ENCODE measurements at regions not wholly inside any gene's neighbourhood (a gene's known extent, or its start where the extent isn't known, plus 50 kb on each side); places are given as distances from the start of the nearest gene placed in this dataset.

DNA sequence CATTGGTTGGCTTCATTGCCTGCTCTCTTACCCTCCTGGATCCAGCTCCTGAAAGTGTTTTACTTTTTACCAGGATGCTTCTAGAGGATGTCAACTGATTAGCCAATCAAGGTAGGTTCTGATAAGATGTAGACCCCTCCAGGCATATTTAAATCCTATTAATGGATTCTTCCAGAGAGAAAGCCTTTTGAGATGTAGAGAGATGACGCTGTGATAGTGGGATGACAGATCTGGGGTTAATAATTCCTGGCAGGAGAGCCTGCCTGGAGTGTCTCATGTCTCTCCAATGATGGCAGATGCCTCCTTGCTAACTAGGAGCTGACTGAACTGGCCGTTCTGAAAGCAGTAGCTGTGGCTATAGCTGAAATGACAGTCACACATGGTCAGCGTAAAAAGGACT, 116.9 kb upstream of the DTNBP1 start:
- Histone ChIP-seq H3K4me1 (ENCODE audit: control insufficient read depth, insufficient read depth, low read length) (no peaks in the 10 kb centered on the region), H3K27ac (ENCODE audit: extremely low read depth, low read depth, low read length) (no peak overlapping the region), H3K4me3 (ENCODE audit: low read depth, low read length) (no peak overlapping the region), H3K9me3 (ENCODE audit: control insufficient read depth, insufficient read depth, low read depth, low read length) (no peaks in the 10 kb centered on the region), H3K36me3 (ENCODE audit: control insufficient read depth in 2 of 2, insufficient read depth in 1 of 2, low read length in 2 of 2) (no peaks in the 10 kb centered on the region)
- CTCF ChIA-PET, result interaction anchor here (0.6 to 1.3 kb wide), 6 partner anchors 9 to 403 kb away, joined by 3 to 4 read pairs (median 3); no protein-coding TSS in a partner anchor
- TF ChIP-seq WT1 (tag by site-specific recombination; IDR thresholded peaks at IDR 0.05) (no peak), GLI2 (tag by site-specific recombination; IDR thresholded peaks at IDR 0.05; ENCODE audit: borderline replicate concordance, low read depth) (no peak), ZNF223 (tag by site-specific recombination; IDR thresholded peaks at IDR 0.05) (no peak), ZNF248 (tag by site-specific recombination; IDR thresholded peaks at IDR 0.05) (no peak), ZNF23 (tag by site-specific recombination; IDR thresholded peaks at IDR 0.05; ENCODE audit: borderline replicate concordance) (no peak), ZNF513 (tag by site-specific recombination; IDR thresholded peaks at IDR 0.05) (no peak), ZSCAN4 (tag by site-specific recombination; IDR thresholded peaks at IDR 0.05) (no peak), ZNF610 (tag by site-specific recombination; IDR thresholded peaks at IDR 0.05; ENCODE audit: borderline replicate concordance) (no peak), GFI1B (tag by site-specific recombination; IDR thresholded peaks at IDR 0.05) (no peak), KLF10 (tag by site-specific recombination; IDR thresholded peaks at IDR 0.05) (no peak), ZNF26 (tag by site-specific recombination; IDR thresholded peaks at IDR 0.05) (no peak), ZNF791 (tag by site-specific recombination; IDR thresholded peaks at IDR 0.05) (no peak), EGR2 (tag by site-specific recombination; IDR thresholded peaks at IDR 0.05; ENCODE audit: low read depth) (no peak), ZSCAN23 (tag by site-specific recombination; IDR thresholded peaks at IDR 0.05) (no peak)
- TF ChIP-seq, protein P1, sequence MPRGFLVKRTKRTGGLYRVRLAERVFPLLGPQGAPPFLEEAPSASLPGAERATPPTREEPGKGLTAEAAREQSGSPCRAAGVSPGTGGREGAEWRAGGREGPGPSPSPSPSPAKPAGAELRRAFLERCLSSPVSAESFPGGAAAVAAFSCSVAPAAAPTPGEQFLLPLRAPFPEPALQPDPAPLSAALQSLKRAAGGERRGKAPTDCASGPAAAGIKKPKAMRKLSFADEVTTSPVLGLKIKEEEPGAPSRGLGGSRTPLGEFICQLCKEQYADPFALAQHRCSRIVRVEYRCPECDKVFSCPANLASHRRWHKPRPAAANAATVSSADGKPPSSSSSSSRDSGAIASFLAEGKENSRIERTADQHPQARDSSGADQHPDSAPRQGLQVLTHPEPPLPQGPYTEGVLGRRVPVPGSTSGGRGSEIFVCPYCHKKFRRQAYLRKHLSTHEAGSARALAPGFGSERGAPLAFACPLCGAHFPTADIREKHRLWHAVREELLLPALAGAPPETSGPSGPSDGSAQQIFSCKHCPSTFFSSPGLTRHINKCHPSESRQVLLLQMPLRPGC (tag by site-specific recombination; IDR thresholded peaks at IDR 0.05), result no peak
- POLR2A ChIA-PET, result no interaction called here

DNA sequence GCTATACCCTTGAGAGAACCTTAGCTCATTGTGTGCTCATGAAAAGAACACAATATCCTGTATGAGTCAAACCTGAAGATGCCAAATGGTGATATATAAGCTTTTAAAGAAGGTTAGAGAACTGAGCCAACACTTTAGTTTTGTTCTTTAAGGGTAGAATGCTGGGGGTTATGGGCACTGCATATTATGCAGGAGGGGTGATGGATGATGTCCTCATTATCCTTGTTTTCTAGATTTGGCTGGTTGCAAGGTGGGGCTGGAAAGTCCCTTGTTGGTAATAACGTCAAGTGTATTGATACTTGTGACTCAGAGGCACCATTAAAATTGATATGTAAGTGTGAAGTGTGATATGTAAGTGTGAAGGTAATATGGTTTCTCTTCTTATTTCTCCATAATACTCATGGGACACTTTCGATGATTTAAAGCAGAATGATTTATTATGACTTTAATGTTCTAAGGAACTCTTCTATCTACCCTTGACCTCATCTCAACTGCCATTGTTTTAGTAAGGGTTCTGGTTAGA, 113.7 kb upstream of the DTNBP1 start:
- Histone ChIP-seq H3K36me3 (ENCODE audit: control insufficient read depth in 2 of 2, insufficient read depth in 1 of 2, low read length in 2 of 2) (no peaks in the 10 kb centered on the region), H3K27ac (ENCODE audit: extremely low read depth, low read depth, low read length) (no peak overlapping the region), H3K4me1 (ENCODE audit: control insufficient read depth, insufficient read depth, low read length) (no peaks in the 10 kb centered on the region), H3K4me3 (ENCODE audit: low read depth, low read length) (no peak overlapping the region), H3K9me3 (ENCODE audit: control insufficient read depth, insufficient read depth, low read depth, low read length) (no peaks in the 10 kb centered on the region)
- TF ChIP-seq, protein P2, sequence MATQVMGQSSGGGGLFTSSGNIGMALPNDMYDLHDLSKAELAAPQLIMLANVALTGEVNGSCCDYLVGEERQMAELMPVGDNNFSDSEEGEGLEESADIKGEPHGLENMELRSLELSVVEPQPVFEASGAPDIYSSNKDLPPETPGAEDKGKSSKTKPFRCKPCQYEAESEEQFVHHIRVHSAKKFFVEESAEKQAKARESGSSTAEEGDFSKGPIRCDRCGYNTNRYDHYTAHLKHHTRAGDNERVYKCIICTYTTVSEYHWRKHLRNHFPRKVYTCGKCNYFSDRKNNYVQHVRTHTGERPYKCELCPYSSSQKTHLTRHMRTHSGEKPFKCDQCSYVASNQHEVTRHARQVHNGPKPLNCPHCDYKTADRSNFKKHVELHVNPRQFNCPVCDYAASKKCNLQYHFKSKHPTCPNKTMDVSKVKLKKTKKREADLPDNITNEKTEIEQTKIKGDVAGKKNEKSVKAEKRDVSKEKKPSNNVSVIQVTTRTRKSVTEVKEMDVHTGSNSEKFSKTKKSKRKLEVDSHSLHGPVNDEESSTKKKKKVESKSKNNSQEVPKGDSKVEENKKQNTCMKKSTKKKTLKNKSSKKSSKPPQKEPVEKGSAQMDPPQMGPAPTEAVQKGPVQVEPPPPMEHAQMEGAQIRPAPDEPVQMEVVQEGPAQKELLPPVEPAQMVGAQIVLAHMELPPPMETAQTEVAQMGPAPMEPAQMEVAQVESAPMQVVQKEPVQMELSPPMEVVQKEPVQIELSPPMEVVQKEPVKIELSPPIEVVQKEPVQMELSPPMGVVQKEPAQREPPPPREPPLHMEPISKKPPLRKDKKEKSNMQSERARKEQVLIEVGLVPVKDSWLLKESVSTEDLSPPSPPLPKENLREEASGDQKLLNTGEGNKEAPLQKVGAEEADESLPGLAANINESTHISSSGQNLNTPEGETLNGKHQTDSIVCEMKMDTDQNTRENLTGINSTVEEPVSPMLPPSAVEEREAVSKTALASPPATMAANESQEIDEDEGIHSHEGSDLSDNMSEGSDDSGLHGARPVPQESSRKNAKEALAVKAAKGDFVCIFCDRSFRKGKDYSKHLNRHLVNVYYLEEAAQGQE (tag by site-specific recombination; IDR thresholded peaks at IDR 0.05), result no peak
- TF ChIP-seq, protein P3, sequence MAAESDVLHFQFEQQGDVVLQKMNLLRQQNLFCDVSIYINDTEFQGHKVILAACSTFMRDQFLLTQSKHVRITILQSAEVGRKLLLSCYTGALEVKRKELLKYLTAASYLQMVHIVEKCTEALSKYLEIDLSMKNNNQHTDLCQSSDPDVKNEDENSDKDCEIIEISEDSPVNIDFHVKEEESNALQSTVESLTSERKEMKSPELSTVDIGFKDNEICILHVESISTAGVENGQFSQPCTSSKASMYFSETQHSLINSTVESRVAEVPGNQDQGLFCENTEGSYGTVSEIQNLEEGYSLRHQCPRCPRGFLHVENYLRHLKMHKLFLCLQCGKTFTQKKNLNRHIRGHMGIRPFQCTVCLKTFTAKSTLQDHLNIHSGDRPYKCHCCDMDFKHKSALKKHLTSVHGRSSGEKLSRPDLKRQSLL (tag by site-specific recombination; IDR thresholded peaks at IDR 0.05), result no peak
- TF ChIP-seq ZFP69B (tag by site-specific recombination; IDR thresholded peaks at IDR 0.05), result no peak
- ChIA-PET POLR2A (no interaction called here), CTCF (interaction anchor here (0.8 kb wide), 1 partner anchor 352 kb away, joined by 3 read pairs; the partner anchor contains the start of gene MYLIP)
